ENCODE measurements at regions not wholly inside any gene's neighbourhood (a gene's known extent, or its start where the extent isn't known, plus 50 kb on each side); places are given as distances from the start of the nearest gene placed in this dataset.

- no peak for TF ChIP-seq CTCF (IDR thresholded peaks at IDR 0.05)
- no peak for TF ChIP-seq EP300 (IDR thresholded peaks at IDR 0.05)
- TF ChIP-seq POLR2A (IDR thresholded peaks at IDR 0.05): no peak
- no peak for TF ChIP-seq POLR2AphosphoS5 (IDR thresholded peaks at IDR 0.05)
Observed at GRCh38 chr5:86493777-86494176, 124.0 kb upstream of the COX7C start.
